Eye (tissue), 1 donor: ENCODE measurements at regions not wholly inside any gene's neighbourhood (a gene's known extent, or its start where the extent isn't known, plus 50 kb on each side); places are given as distances from the start of the nearest gene placed in this dataset.

Experiments used
- DNase-seq: peaks from one replicate; pipeline ENCODE4 v3.0.0-alpha.2; 2015

DNA sequence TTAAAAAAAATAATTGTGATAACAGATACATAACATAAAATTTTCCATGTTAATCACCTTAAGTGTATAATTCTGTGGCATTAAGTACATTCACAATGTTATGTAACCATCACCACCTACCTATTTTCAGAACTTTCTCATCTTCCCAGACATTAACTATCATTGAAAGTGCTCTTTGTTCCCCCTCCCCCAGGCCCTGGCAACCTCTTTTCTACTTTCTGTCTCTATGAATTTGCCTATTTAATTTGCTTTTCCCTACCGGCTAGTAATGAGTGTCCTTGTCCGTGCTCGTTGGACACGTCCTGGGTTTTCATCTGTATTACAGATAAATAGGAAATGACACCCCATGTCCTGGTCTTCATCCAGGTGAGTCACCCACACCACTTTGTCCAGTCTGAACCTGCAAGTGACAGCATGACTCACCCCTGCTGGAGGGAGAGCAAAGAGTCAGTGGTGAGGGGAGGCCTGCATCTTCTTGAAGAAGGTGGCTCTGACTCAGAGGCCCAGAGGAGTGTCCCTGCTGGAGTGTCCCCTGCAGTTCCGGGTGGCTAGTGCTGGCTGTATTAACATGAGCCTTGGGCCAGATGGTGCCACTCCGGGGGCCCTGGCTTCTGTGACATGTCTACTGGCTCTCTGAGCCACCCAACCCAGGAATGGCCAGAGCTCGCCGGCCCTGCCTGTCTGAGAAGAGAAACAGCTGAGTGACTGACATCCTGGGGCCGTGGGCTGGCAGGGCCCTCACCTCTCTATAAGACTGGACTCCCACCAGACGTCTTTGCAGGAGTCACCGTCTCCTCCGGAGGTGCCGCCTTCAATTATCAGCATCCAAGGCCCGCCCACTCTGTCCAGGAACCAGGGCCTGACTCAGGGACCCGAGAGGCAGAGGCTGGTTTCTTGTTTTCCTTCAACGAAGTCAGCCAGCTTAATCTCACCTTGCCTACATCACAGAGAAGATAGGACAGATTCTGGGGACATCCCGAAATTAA lies 503.2 kb upstream of the MKI67 start:
- DNase-seq: no peak

DNA sequence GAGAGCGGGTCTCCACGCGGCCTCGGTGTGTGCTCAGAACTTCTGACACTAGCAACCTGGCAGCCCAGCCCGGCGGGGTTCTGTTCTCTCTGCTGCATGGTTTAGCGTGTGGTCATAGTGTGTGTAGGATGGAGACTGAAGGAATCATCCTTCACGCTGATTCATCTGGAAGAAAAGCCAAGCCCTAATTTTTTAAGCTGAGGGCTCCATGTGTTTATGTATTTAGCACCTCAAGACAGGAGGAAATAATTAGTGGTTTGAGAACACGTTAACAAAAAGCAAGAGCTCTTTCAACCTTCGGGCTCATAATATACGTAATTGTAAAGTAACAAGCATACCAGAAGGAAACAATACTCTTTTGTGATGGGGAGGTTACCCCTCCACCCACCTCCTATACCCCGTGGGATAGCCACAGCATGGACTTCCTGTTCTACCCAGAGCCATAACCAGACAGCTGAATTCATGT lies 504.6 kb upstream of the MKI67 start:
- DNase-seq: no peak

DNA sequence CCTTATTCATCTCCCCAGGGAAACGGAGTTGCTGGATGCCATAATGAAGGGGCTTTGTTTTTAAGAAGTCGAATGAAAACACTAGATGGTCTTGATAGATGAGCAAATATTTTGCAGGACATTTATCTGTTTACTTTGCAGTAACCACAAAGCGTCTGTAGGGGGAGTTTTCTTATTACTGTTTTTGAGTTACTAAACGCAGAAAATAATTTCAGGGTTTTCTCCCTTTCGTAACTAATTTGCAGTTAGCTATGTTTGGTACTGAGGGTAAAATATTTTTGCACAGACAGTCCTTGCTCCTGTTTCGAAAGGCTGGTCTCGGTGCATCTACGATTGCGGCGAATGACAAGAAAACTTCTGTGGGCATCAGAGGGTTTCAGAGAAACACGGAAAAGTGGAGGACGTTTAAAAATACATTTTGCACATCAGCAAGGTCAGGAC lies 505.6 kb upstream of the MKI67 start:
- DNase-seq: peak; percentile 72

DNA sequence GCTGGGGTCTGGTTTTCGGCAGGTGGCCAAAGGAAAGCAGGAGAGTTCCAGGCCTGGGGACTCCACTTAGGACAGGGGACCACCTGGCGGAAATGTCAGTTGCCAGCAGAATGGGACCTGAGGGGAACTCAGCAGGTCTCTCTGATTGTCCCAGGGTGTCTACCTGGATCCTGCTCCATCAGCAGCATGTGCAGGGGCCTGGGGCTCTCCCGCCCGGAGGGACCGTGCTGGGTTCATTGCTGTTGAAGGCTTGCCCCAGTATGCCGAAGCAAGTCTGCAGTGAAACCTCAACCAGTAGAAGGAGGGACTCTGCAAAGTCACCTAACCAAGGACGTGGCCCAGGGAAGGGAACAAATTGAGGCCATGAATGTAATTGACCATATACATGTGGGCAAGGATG lies 506.5 kb upstream of the MKI67 start:
- no peak for DNase-seq

DNA sequence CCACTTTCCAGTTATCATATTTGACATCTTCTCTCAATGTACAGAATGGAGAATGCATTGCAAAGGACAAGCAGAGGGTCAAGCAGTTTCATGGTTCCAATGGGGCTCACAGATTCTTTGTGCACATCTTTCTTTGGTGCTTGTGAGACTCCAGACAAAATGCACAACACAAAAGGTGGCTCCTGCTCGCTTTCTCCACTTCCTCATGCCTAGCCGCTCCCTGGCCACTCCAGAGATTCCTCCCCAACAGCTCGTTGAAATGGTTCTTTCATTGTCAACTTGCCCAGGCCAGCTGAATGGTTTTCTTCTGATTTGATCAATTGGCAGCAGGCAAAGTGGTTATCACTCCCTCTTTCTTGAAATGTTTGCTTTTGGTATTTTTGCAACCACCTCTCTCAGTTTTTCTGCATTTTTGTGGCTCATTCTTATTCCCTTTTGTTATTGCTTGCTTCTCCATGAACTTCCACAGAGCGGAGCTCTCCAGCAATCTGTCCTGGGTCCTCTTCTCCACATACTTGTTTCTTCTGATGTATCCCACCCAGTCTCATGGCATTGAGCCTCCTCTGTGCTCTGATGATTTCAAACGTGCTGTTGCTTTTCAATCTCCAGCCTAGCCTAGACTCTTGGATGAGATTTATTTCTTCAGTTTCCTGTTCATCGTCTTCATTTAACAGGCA lies 507.8 kb upstream of the MKI67 start:
- DNase-seq: peak; percentile 55

DNA sequence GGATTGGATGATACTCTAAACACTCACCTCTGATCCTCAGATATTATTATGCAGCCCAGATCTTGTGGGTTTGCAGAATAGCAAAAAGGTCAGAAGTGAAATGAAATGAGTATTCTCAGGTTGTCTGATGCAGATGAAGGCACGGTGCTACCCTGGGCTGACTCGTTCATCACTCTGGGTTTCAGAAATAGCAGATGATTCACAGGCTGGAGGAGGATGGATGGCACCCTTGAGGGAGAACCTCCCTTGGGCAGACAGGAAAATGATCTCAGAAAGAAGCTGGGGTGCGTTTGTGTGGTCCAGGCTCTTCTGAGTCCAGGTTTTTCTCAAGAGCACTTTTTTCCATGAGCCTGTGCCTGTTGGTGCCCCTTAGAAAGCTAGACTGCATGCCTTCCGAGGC lies 515.8 kb upstream of the MKI67 start:
- DNase-seq: no peak

DNA sequence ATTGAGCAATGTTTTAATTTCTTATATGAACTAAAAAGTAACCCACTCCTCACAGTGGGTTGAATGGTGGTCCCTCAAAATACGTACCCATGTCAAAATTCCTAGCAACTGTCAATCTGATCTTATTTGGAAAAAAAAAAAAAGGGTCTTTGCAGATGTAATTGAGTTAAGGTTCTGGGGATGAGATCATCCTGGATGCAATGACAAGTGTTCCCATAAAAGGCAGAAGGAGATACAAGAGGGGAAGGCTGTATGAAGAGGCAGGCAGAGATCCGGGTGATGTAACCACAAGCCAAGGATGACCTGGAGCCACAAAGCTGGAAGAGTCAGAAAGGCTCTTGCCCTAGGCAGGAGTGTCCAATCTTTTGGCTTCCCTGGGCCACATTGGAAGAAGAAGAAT lies 516.3 kb upstream of the MKI67 start:
- DNase-seq: no peak

DNA sequence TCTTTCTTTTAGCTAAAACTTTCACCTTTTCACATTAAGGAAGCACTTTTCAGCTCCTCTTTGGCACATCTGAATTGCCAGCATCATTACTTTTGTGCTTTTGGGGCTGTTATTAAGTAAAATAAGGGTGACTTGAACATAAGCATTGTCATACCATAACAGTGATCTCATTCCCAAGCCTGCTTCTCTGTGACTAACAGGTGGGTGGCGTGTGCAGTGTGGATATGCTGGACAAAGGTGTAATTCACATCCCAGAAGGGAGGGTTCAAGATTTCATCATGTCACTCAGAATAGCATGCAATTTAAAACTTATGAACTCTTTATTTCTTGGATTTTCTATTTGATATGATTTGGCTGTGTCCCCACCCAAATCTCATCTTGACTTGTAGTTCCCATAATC lies 517.4 kb upstream of the MKI67 start:
- DNase-seq: no peak

DNA sequence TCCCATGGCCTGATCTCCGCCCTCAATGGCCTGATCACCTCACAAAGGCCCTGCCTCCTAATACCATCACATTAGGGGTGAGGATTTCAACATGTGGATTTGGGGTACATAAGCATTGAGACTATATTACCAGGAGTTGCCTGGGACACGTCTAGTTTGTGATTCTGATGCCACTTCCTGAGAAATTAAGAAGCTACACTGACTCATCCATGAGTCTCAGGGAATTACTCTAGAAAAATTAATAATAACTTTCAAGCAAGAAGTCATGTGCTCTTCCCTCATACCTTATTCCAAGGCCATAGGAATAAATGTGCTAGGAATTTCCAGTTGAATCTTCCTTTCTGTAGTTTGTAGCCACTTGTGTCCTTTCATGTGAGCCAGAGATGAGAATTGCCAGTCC lies 519.3 kb upstream of the MKI67 start:
- no peak for DNase-seq

DNA sequence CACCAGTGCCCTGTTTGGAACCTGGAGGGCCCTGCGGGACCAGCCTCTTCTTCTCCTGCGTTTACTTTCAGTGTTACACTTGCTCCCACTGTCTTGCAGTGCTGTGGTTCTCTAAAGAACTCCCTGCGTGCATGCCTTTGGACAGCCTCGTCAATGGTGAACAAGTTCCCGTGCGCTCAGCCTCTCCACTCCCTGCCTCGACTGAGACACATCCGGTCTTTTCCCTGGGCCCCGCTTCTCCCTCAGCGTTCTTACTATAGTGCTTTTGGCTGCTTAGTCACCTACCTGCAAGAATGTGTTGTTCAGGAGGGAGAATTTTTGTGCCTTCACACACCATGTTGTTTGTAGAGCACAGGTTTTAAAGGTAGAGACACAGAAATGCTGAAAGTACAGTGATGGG lies 520.7 kb upstream of the MKI67 start:
- no peak for DNase-seq

DNA sequence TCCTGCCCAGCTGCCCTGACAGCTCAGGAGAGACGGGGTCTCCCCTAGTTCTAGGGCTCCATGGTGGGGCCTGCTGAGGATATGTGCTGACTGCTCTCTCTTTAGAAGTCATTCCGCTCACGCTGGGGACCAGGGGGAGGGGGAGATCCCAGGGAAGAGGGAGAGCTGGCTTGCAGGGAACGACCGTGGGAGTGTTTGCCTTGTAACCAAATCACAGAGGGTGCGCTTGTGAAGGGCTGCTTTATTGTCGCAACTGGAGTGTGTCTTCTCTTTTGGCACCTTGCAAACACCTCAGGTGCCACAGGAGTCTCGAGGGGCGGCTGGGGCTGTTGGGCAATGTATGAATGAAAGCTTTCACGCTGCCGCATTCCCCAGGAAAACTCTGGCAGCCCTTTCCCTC lies 531.3 kb upstream of the MKI67 start:
- no peak for DNase-seq

DNA sequence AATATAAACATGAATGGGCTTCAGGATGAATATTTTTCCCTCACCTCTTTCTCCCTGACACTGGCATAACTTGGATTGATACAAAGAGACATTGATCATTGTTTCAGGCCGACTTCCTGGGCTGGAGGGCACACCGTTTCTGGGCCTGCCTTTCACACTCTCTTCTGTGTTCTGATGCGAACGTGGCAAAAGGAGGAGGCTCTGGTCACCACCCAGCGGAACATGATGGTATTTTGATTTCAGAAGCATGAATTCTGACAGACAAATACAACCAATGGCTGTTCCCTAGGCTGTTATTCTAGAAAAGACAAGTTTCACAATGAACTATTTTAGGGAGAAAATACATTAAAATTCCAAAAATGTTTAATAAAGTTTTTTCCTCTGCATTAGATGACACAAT lies 534.5 kb upstream of the MKI67 start:
- peak; percentile 20 for DNase-seq

DNA sequence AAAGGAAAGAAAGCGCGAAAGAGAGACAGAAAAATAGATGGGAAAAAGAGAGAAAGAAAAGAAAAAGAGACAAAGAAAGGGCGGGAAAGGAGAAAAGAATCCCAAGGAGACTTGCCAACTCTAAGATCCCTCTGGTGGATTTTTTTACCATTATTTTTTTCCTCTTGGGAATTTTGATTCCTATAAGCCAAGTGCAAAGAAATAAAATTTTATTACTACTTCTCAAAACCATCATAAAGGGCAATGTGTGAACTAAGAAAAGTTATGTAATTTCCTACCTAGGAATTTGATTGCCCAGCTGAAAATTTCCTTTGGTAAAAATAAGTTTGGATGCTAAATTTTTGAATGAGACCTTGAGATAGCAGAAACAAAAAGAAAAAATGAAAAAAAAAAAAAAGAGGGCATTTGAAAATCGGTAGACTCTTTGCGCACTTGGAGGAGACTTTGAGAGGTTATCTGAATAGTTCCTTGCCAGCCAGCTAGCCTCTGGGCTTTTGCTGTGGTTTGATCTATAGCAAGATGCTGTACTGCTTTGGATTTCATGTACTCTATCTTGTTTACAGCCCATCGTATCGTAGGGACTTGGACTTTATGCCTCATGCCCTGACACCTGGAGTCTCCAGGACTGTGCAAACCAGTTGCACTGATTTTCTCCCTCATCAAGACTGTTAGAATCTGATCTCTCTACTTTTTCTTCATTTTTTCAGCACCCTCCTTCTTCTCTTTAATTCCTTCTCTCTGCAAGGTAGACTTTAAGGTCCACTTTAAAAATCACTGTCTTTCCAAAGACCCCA lies 535.4 kb upstream of the MKI67 start:
- DNase-seq: no peak

DNA sequence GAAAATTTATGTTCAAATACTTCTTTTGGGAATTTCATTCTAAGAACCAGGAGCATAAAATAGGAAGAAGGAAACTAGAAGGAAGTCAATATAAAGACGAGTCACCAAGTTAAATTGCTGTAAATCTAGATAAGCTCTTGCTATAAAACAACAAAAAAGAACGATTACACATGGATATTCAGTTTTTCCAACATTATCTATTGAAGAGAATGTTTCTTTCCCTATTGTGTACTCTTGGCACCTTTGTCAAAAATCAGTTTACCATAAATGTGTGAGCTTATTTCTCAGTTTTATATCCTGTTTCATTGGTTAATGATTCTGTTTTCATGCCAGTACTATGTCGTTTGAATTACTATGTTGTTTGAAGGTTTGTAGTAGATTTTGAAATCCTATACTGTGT lies 536.3 kb upstream of the MKI67 start:
- no peak for DNase-seq

DNA sequence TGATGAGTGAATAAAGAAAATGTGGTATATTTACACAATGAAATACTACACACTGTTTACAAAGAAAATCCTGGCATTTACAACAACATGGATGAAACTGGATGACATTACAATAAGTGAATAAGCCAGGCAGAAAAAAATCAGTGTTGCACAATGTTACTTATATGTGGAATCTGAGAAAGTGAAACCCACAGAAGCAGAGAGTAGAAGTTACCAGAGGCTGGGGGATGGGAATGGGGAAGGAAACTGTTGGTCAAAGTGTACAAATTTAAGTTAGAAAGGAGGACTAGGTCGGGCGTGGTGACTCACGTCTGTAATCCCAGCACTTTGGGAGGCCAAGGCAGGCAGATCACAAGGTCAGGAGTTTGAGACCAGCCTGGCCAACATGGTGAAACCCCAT lies 538.5 kb upstream of the MKI67 start:
- no peak for DNase-seq

DNA sequence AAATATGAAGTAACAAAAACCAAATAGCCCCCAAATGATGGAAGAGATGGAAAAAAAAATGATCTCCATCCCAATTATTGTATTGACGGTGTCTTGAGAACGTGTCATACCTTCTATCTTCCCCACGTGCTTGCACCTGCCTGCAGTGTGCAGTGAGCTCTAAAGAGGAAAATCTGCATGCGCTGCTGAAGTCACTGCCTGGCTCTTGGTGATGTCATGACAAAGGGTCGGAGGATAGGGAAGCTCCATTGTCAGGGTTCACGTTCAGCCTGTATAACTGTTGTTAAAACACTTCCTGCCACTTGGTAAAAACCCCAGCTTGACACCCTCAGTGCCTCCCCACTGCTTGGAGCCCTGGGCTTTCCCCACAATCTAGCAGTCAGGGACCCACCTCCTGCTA lies 549.2 kb upstream of the MKI67 start:
- DNase-seq: no peak

DNA sequence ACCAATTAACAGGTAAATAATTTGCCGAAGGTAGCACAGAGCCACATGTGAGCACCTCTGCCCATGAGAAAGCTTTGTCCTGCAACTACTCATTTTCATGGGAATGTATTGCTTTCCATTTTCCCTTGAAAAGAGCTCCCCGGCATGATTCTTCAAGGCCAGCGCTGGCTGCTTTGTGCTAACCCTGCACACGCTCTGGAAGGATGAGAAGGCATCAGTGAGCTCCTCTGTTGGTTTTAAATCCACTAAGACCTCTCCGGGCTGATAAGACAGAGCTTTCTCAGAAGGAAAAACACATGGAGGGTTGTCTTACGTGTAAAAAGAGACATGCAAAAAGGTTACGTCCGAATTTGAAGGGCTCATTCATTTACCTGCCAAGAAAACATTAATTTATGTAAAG lies 553.9 kb upstream of the MKI67 start:
- DNase-seq: no peak

DNA sequence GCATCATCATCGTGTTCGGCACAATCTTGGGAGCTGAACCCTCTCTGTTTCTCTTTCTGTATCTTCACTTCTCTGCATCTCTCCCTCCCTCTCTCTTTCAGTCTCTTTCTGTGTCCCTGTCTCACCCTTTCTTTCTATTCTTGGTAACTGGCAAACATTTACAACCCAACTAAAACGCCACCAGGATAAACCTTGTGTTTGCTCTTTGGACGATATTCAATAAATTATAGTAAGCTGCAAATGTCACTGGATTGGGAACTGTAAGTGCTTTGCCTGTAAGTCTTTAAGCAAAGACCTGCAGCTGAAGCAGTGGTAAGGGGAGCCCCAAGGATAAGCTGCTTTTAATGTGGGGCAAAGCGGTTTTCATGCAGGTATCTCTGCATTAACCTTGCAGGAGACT lies 558.0 kb upstream of the MKI67 start:
- no peak for DNase-seq

DNA sequence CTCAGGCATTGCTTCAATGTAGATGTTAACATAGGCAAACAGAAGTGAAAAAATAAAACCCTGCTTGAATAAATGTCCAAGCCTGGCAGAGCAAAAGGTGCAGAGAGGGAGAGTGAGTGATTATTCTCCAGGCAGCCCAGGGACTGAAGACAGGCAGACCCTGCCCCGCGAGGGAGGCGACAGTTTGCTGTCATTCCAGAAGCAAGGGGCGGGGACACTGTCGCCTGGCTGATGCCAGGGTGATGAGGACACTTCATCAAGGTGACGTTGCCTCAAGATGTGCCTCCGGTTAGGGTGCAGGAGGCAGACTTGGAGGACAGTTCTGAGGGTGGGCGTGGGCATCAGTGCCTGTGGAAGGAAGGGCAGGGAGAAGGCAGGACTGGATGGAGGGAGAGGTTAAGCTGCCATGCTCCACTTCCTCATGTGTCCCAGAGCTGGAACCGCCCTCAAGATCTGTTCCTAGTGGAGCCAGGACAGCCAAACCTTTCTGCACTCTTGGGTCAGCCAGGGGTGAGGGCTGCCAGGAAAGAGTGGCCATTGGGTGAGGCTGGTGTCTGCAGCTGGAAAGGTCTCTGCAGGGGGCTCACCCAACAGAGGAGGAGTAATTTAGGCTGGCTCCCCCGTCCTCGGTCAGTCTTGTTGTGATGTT lies 560.5 kb upstream of the MKI67 start:
- no peak for DNase-seq

DNA sequence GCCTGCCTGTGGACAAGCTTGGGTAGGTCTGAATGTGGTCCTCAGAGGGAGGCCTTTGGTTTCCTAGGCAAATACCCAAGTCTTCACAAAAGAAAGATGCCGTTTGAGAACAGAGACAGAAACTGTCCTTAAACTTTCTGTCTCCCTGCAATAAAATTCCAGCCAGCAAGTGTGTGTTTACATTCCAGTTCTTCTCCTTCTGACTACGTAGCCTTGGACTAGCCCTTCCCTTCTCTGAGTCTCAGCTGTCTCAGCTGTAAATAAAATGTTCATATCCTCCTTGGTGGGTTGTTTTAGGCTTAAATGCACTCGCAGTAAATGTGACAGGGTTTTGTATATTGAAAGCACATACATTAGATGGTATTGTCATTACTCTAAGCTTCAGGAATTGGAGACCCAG lies 561.2 kb upstream of the MKI67 start:
- no peak for DNase-seq

DNA sequence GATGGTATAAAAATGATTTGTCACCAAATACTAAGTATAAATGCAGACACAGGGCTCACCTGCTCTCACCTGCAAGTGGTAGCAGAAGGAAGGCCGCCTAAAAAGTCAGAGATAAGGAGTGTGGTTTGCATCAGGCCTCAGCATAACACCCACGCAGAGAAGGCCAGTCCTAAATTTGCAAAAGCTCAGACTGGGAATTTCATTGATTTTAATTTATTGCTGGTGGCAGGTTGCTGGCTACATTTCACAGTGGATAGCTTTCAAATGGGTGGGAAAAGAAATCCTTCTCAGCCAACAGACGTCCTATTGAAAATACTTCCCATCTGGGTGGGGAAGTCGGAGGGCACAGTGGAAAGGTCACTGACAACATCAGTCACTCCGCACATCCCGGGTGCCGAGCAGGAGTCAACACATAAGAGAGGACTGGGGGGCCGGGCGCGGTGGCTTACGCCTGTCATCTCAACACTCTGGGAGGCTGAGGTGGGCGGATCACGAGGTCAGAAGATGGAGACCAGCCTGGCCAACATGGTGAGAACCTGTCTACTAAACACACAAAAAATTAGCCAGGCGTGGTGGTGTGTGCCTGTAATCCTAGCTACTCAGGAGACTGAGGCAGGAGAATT lies 561.8 kb upstream of the MKI67 start:
- no peak for DNase-seq

DNA sequence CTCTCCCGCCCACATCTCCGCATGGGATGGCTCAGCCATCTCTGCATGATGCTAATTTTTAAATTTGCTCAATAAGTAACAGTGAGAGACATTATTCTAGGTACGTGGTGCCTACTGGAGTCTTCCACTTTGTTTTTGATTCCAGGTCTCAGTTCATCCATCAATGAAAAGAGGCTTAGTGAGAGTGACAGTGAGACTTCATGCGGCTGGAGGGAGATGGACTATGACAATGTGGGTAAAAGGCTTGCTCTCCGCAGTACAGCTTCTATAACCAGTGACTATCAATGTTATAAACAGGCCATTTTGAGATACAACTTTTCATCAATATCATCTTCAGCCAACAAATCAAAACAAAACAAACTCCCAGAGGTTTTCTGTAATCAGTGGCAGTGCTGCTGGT lies 563.4 kb upstream of the MKI67 start:
- DNase-seq: peak; percentile 66
